Esophagus muscularis mucosa (tissue), 4 donors: ENCODE measurements at regions not wholly inside any gene's neighbourhood (a gene's known extent, or its start where the extent isn't known, plus 50 kb on each side); places are given as distances from the start of the nearest gene placed in this dataset.

Experiments used
- DNase-seq: peaks from one replicate; pipeline ENCODE4 v3.0.0-alpha.2; 2017; ENCODE audit errors: extremely low spot score
- H3K27ac ChIP-seq, 4 donors: fragments of 200-600 bp; sonication (generic); replicated peaks in 1 of 4; 1 replicate in 3 of 4; 2 replicates in 1 of 4; pipeline ENCODE4 v1.5.1; 2016 to 2019; ENCODE audit warnings: mild to moderate bottlenecking in 1 of 4
- H3K27me3 ChIP-seq, 4 donors: fragments of 200-600 bp; sonication (generic); one replicate each; pipeline versions ENCODE4 v1.5.1 to v1.6.0; 2016 to 2019
- H3K36me3 ChIP-seq, 4 donors: fragments of 200-600 bp; sonication (generic); one replicate each; pipeline ENCODE4 v1.5.1; 2016 to 2019
- H3K4me1 ChIP-seq, 4 donors: fragments of 200-600 bp; sonication (generic); one replicate each; pipeline ENCODE4 v1.5.1; 2016 to 2019
- H3K4me3 ChIP-seq, 4 donors: fragments of 200-600 bp; sonication (generic); 1 replicate in 2 of 4; 2 replicates in 2 of 4; pipeline ENCODE4 v1.5.1; 2016 to 2019; ENCODE audit warnings: mild to moderate bottlenecking in 4 of 4, moderate library complexity in 1 of 4
- H3K9me3 ChIP-seq, 4 donors: fragments of 200-600 bp; sonication (generic); 1 replicate in 3 of 4; 2 replicates in 1 of 4; pipeline ENCODE4 v1.5.1; 2016 to 2019
- EP300 ChIP-seq: sonication (generic); formaldehyde crosslinking; IDR thresholded peaks from one replicate; pipeline ENCODE4 v1.6.1; 2017; ENCODE audit warnings: antibody characterized with exemption
- POLR2A ChIP-seq: fragments of 450-650 bp; IDR thresholded peaks from one replicate; pipeline ENCODE4 v1.6.1; 2017; ENCODE audit warnings: antibody characterized with exemption, moderate library complexity, mild to moderate bottlenecking, low read depth
- POLR2AphosphoS5 ChIP-seq, 2 donors: sonication (generic); formaldehyde crosslinking; IDR thresholded peaks; one replicate each; pipeline ENCODE4 v1.6.1; 2017; ENCODE audit warnings: antibody characterized with exemption in 2 of 2
- WGBS: methylation state at CpG from one replicate; pipeline ENCODE4 v1.1.5; 2018; 5-methylcytosine and 5-hydroxymethylcytosine counted together
- intact Hi-C: fragments of 100-400 bp; cut with DNase I; formaldehyde crosslinking; loops from one replicate; pipeline ENCODE4 v1.15.1; 2023
- TF ChIP-seq, protein P1 (sequence below), 3 experiments: fragments of 200-600 bp in 2 of 3; fragments of 450-650 bp in 1 of 3; sonication (generic) in 2 of 3; IDR thresholded peaks; one replicate each; pipeline ENCODE4 v1.5.1; 2017 to 2019; ENCODE audit warnings: antibody characterized with exemption in 3 of 3, mild to moderate bottlenecking in 2 of 3, moderate library complexity in 1 of 3

GRCh38 chr4:176883108-176883550, 90.4 kb upstream of the VEGFC start:
- Histone ChIP-seq H3K4me3 (no peak overlapping the region), H3K27ac (no peak overlapping the region), H3K36me3 (no peaks in the 10 kb centered on the region), H3K9me3 (no peaks in the 10 kb centered on the region), H3K4me1 (no peaks in the 10 kb centered on the region), H3K27me3 (no peaks in the 10 kb centered on the region)
- WGBS: 63% methylated on average over 7 of the region's 7 CpGs
- TF ChIP-seq POLR2A: no peak
- TF ChIP-seq, protein P1, sequence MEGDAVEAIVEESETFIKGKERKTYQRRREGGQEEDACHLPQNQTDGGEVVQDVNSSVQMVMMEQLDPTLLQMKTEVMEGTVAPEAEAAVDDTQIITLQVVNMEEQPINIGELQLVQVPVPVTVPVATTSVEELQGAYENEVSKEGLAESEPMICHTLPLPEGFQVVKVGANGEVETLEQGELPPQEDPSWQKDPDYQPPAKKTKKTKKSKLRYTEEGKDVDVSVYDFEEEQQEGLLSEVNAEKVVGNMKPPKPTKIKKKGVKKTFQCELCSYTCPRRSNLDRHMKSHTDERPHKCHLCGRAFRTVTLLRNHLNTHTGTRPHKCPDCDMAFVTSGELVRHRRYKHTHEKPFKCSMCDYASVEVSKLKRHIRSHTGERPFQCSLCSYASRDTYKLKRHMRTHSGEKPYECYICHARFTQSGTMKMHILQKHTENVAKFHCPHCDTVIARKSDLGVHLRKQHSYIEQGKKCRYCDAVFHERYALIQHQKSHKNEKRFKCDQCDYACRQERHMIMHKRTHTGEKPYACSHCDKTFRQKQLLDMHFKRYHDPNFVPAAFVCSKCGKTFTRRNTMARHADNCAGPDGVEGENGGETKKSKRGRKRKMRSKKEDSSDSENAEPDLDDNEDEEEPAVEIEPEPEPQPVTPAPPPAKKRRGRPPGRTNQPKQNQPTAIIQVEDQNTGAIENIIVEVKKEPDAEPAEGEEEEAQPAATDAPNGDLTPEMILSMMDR (IDR thresholded peaks at IDR 0.05): no peak
- TF ChIP-seq EP300: no peak
- TF ChIP-seq POLR2AphosphoS5 (IDR thresholded peaks at IDR 0.05): no peak
- intact Hi-C loops: no loop called here
- no peak for DNase-seq

DNA sequence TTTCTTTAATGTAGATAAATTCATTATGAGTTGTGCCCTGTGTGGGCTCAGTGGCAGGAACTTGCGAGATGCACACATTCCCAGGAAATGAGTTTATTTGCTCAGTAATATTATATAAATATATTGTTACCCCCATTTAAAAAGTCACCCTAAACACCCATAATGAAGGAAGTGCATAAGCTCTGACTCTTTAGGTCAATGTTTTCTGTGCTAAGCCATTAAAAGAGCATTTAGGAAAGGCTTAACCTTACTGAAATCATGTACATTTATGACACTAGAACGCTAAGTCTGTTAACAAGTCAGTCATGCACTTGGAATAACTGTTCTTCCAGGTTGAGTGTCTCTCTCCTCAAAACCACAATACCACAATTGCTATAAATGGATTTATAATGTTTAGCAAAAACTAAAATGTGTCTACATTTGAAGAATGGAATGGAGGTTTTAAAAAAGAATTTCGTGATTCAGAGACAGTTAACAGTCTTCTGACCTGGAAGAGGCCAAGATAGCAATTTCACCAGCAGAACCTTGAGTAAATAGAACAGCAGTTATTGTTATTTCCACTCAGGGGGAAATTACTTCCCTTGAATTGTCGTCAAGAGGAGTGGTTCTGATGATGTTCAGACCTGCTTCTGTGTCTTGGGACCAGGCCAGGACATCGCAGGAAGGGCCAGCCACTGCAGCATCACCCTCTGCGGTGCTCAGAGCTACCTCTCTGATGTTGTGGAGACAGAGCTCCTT, 91.1 kb upstream of the VEGFC start:
- intact Hi-C loops: no loop called here
- no peak overlapping the region for H3K4me3 ChIP-seq
- no peaks in the 10 kb centered on the region for H3K9me3 ChIP-seq
- H3K27me3 ChIP-seq: no peaks in the 10 kb centered on the region
- no peak overlapping the region for H3K27ac ChIP-seq
- no peak for DNase-seq
- WGBS: 72% methylated on average over 5 of the region's 6 CpGs
- TF ChIP-seq POLR2AphosphoS5 (IDR thresholded peaks at IDR 0.05): no peak
- TF ChIP-seq POLR2A: no peak
- no peaks in the 10 kb centered on the region for H3K4me1 ChIP-seq
- H3K36me3 ChIP-seq: no peaks in the 10 kb centered on the region

- TF ChIP-seq EP300 (no peak), POLR2AphosphoS5 (IDR thresholded peaks at IDR 0.05) (no peak), POLR2A (no peak)
- TF ChIP-seq, protein P1 (IDR thresholded peaks at IDR 0.05): no peak
- WGBS: 89% methylated on average over 2 of the region's 2 CpGs
- Histone ChIP-seq H3K36me3 (no peaks in the 10 kb centered on the region), H3K27me3 (no peaks in the 10 kb centered on the region), H3K27ac (no peak overlapping the region), H3K4me1 (no peaks in the 10 kb centered on the region), H3K9me3 (no peaks in the 10 kb centered on the region), H3K4me3 (no peak overlapping the region)
- intact Hi-C loops: no loop called here
- no peak for DNase-seq
Measured at GRCh38 chr4:176885224-176885623, 92.5 kb upstream of the VEGFC start.

- H3K4me1 ChIP-seq: no peaks in the 10 kb centered on the region
- no peaks in the 10 kb centered on the region for H3K36me3 ChIP-seq
- H3K9me3 ChIP-seq: no peaks in the 10 kb centered on the region
- intact Hi-C loops: no loop called here
- H3K4me3 ChIP-seq: no peak overlapping the region
- WGBS: 84% methylated on average over 3 of the region's 3 CpGs
- no peak for DNase-seq
- H3K27me3 ChIP-seq: no peaks in the 10 kb centered on the region
- TF ChIP-seq, protein P1 (IDR thresholded peaks at IDR 0.05): no peak
- TF ChIP-seq POLR2AphosphoS5 (IDR thresholded peaks at IDR 0.05) (no peak), EP300 (no peak), POLR2A (no peak)
- H3K27ac ChIP-seq: no peak overlapping the region
Measured at GRCh38 chr4:176886135-176886534, 93.4 kb upstream of the VEGFC start.

DNA sequence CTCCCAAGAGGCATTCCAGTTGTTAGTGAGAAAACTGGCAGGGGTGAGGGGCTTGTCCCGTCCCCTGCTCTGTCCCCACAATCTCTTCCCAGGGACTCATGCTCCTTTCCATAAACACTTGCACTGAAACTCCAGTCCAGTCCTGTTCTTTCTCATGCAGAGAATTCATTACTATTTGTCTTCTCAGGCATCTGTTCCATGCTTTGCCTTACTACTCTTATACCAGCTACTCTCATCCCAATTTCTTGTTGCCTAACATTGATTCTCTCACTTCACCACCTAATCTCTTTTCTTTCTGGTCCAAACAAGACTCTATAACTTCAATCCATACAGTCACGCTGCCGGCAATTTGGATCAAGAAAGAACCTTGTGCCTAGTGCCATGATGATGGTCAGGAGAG, 97.1 kb upstream of the VEGFC start:
- TF ChIP-seq POLR2A (no peak), EP300 (no peak), POLR2AphosphoS5 (IDR thresholded peaks at IDR 0.05) (no peak)
- TF ChIP-seq, protein P1 (IDR thresholded peaks at IDR 0.05): no peak
- intact Hi-C loops: no loop called here
- Histone ChIP-seq H3K4me1 (no peaks in the 10 kb centered on the region), H3K27ac (no peak overlapping the region), H3K36me3 (no peaks in the 10 kb centered on the region), H3K4me3 (no peak overlapping the region), H3K27me3 (no peaks in the 10 kb centered on the region), H3K9me3 (no peaks in the 10 kb centered on the region)
- WGBS: 74% methylated on average over 3 of the region's 3 CpGs
- no peak for DNase-seq
